DND-41 (cell line): ENCODE measurements at regions not wholly inside any gene's neighbourhood (a gene's known extent, or its start where the extent isn't known, plus 50 kb on each side); places are given as distances from the start of the nearest gene placed in this dataset.

Source experiments
- EZH2 ChIP-seq: IDR thresholded peaks from 3 replicates; pipeline ENCODE4 v1.6.1; 2012; ENCODE audit warnings: borderline replicate concordance, low read depth, mild to moderate bottlenecking, moderate library complexity, low read length, inconsistent platforms; ENCODE audit not compliant: severe bottlenecking
- TF ChIP-seq, protein P1 (sequence below): IDR thresholded peaks from 2 replicates; pipeline ENCODE4 v1.5.1; 2012; ENCODE audit warnings: borderline replicate concordance, low read length, moderate library complexity, mild to moderate bottlenecking; ENCODE audit not compliant: poor library complexity, severe bottlenecking; ENCODE audit errors: extremely low read depth

- TF ChIP-seq, protein P1, sequence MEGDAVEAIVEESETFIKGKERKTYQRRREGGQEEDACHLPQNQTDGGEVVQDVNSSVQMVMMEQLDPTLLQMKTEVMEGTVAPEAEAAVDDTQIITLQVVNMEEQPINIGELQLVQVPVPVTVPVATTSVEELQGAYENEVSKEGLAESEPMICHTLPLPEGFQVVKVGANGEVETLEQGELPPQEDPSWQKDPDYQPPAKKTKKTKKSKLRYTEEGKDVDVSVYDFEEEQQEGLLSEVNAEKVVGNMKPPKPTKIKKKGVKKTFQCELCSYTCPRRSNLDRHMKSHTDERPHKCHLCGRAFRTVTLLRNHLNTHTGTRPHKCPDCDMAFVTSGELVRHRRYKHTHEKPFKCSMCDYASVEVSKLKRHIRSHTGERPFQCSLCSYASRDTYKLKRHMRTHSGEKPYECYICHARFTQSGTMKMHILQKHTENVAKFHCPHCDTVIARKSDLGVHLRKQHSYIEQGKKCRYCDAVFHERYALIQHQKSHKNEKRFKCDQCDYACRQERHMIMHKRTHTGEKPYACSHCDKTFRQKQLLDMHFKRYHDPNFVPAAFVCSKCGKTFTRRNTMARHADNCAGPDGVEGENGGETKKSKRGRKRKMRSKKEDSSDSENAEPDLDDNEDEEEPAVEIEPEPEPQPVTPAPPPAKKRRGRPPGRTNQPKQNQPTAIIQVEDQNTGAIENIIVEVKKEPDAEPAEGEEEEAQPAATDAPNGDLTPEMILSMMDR, result no peak
- TF ChIP-seq EZH2, result no peak
Measured at GRCh38 chr9:30329431-30329830, 2055.0 kb upstream of the ACO1 start.
